Right lobe of liver (tissue), 4 donors: ENCODE measurements at regions not wholly inside any gene's neighbourhood (a gene's known extent, or its start where the extent isn't known, plus 50 kb on each side); places are given as distances from the start of the nearest gene placed in this dataset.

Source experiments
- POLR2A ChIP-seq: fragments of 450-650 bp; IDR thresholded peaks from one replicate; pipeline ENCODE4 v1.6.1; 2017; ENCODE audit warnings: antibody characterized with exemption, mild to moderate bottlenecking
- TF ChIP-seq, protein P1 (sequence below), 4 donors: fragments of 200-600 bp in 3 of 4; fragments of 450-650 bp in 1 of 4; IDR thresholded peaks; one replicate each; pipeline versions ENCODE4 v1.5.1 to v1.8.0; 2016 to 2022; ENCODE audit warnings: antibody characterized with exemption in 4 of 4, mild to moderate bottlenecking in 2 of 4
- donor health status: DM: no; HTN: no; CAD: no.
- donor health status: DM: no; HTN: no; CAD: no.
- donor health status: DM: no; HTN: yes; CAD: no.

DNA sequence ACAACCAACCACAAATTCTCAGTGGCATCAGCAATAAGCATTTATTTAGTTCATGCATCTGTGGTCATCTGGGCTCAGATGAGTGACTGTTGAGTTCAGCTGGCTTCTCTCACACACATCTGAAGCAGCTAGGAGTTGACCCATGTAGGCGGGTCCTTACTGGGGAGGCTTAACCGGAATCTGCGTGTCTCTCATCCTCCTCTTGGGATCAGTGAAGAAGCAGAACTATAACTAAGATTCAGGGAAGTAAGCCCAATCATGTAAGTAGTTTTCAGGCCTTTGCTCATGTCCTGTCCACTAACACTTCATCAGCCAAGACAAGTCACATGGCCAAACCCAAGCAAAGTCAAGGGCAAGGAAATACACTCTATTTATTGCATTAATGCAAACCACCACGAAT, 236.2 kb downstream of the C11orf87 start:
- TF ChIP-seq, protein P1, sequence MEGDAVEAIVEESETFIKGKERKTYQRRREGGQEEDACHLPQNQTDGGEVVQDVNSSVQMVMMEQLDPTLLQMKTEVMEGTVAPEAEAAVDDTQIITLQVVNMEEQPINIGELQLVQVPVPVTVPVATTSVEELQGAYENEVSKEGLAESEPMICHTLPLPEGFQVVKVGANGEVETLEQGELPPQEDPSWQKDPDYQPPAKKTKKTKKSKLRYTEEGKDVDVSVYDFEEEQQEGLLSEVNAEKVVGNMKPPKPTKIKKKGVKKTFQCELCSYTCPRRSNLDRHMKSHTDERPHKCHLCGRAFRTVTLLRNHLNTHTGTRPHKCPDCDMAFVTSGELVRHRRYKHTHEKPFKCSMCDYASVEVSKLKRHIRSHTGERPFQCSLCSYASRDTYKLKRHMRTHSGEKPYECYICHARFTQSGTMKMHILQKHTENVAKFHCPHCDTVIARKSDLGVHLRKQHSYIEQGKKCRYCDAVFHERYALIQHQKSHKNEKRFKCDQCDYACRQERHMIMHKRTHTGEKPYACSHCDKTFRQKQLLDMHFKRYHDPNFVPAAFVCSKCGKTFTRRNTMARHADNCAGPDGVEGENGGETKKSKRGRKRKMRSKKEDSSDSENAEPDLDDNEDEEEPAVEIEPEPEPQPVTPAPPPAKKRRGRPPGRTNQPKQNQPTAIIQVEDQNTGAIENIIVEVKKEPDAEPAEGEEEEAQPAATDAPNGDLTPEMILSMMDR (IDR thresholded peaks at IDR 0.05) = no peak
- no peak for TF ChIP-seq POLR2A
